HG02759 (cell line): ENCODE measurements at regions not wholly inside any gene's neighbourhood (a gene's known extent, or its start where the extent isn't known, plus 50 kb on each side); places are given as distances from the start of the nearest gene placed in this dataset.
A peak's percentile ranks its signal among the peaks of the same experiment; 100 is the strongest.

Experiments
- ATAC-seq: cut with Tn5 transposase; IDR thresholded peaks from one replicate; pipeline ENCODE4 v1.9.1; 2021; ENCODE audit warnings: mild to moderate bottlenecking, moderate library complexity; ENCODE audit not compliant: unreplicated experiment

GRCh38 chr12:38138225-38139221 is 178.1 kb upstream of the ALG10B start:
- peak; percentile 79 for ATAC-seq

- no peak for ATAC-seq
Observed at GRCh38 chr12:38139456-38139855, 177.1 kb upstream of the ALG10B start.

- ATAC-seq = no peak
Observed at GRCh38 chr12:38141239-38141638, 175.3 kb upstream of the ALG10B start.

- no peak for ATAC-seq
Observed at GRCh38 chr12:38141861-38142260, 174.7 kb upstream of the ALG10B start.

GRCh38 chr12:38142974-38143373 is 173.6 kb upstream of the ALG10B start:
- no peak for ATAC-seq

- no peak for ATAC-seq
Observed at GRCh38 chr12:38144049-38144448, 172.5 kb upstream of the ALG10B start.

GRCh38 chr12:38144601-38145436 is 171.8 kb upstream of the ALG10B start:
- no peak for ATAC-seq

GRCh38 chr12:38149395-38150073 is 167.0 kb upstream of the ALG10B start:
- ATAC-seq = no peak

GRCh38 chr12:38151991-38152700 is 164.4 kb upstream of the ALG10B start:
- ATAC-seq = no peak

GRCh38 chr12:38152816-38153736 is 163.5 kb upstream of the ALG10B start:
- no peak for ATAC-seq

- no peak for ATAC-seq
Observed at GRCh38 chr12:38153737-38154061, 162.9 kb upstream of the ALG10B start.

GRCh38 chr12:38154096-38155019 is 162.2 kb upstream of the ALG10B start:
- ATAC-seq = no peak

- no peak for ATAC-seq
Observed at GRCh38 chr12:38155020-38155395, 161.6 kb upstream of the ALG10B start.

- ATAC-seq = no peak
Observed at GRCh38 chr12:38155526-38156496, 160.8 kb upstream of the ALG10B start.

GRCh38 chr12:38156497-38157245 is 159.9 kb upstream of the ALG10B start:
- ATAC-seq = no peak

GRCh38 chr12:38157274-38157932 is 159.2 kb upstream of the ALG10B start:
- ATAC-seq = no peak
